Glutamatergic neuron (in vitro differentiated cells): ENCODE measurements at regions not wholly inside any gene's neighbourhood (a gene's known extent, or its start where the extent isn't known, plus 50 kb on each side); places are given as distances from the start of the nearest gene placed in this dataset.

Experiments
- DNase-seq: peaks from one replicate; pipeline ENCODE4 v3.0.0; 2022
- H3K27ac Mint-ChIP-seq: one replicate; pipeline ENCODE4 v1.8.0; 2020; ENCODE audit warnings: mild to moderate bottlenecking, mixed read lengths, inconsistent platforms; ENCODE audit not compliant: unreplicated experiment
- H3K27me3 Mint-ChIP-seq: one replicate; pipeline ENCODE4 v1.8.0; 2020; ENCODE audit warnings: mild to moderate bottlenecking, moderate library complexity, mixed read lengths, inconsistent platforms; ENCODE audit not compliant: unreplicated experiment
- H3K36me3 Mint-ChIP-seq: one replicate; pipeline ENCODE4 v1.8.0; 2020; ENCODE audit warnings: mild to moderate bottlenecking, mixed read lengths, inconsistent platforms; ENCODE audit not compliant: unreplicated experiment
- H3K4me1 Mint-ChIP-seq: one replicate; pipeline ENCODE4 v1.8.0; 2020; ENCODE audit warnings: mild to moderate bottlenecking, low read depth, mixed read lengths, inconsistent platforms; ENCODE audit not compliant: unreplicated experiment
- H3K4me3 Mint-ChIP-seq: one replicate; pipeline ENCODE4 v1.8.0; 2020; ENCODE audit warnings: mild to moderate bottlenecking, mixed read lengths, inconsistent platforms; ENCODE audit not compliant: unreplicated experiment
- H3K9me3 Mint-ChIP-seq: one replicate; pipeline ENCODE4 v1.8.0; 2020; ENCODE audit warnings: mild to moderate bottlenecking, moderate library complexity, mixed read lengths, inconsistent platforms; ENCODE audit not compliant: unreplicated experiment
- TF ChIP-seq, protein P1 (sequence below): fragments of 200-600 bp; sonication (generic); IDR thresholded peaks from one replicate; pipeline ENCODE4 v1.5.0; 2021; ENCODE audit not compliant: partially characterized antibody, unreplicated experiment

DNA sequence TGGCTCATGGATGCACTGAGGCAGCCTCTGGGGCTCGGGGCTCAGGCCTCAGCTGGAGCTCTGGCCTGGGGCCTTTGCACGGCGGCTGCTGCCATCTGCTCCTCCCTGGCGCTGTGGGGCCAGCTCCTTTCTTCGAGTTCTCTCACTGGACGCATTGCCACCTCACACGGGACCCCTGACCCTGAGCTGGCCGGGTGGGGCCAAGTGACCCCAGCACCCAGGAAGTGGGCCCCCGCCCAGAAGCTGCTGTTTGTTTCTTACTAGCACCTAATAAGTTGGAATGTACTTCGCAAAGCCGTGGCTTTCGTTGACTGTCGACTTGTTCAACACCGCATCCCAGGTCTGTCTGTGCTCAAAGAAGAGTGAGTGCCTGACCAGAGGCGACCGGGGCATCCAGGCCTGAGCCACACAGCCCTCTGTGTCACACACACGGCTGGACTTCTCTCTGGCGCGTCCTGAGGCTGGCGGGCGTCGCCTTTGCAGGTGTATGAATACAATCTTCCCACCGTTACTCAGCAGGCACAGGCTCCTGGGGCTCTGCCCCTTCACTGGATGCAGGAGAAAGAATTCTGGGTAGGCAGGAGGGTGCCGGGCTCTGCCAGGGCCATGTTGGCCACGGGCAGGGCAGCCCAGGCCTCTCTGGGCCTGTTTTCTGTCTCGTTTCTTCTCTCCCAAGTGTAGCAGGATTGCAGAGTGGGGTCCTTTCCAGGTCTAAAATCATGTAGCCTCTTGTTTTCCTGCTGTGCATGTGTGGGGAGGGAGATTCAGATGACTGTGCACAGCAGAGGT is 112.9 kb downstream of the DLL1 start:
- DNase-seq: no peak
- Mint-ChIP-seq H3K36me3 (peaks cover 15% of the 10 kb centered on the region), H3K27ac (no peak overlapping the region), H3K9me3 (peaks cover 13% of the 10 kb centered on the region), H3K27me3 (peaks cover 20% of the 10 kb centered on the region), H3K4me3 (no peak overlapping the region), H3K4me1 (peaks cover 13% of the 10 kb centered on the region)
- TF ChIP-seq, protein P1, sequence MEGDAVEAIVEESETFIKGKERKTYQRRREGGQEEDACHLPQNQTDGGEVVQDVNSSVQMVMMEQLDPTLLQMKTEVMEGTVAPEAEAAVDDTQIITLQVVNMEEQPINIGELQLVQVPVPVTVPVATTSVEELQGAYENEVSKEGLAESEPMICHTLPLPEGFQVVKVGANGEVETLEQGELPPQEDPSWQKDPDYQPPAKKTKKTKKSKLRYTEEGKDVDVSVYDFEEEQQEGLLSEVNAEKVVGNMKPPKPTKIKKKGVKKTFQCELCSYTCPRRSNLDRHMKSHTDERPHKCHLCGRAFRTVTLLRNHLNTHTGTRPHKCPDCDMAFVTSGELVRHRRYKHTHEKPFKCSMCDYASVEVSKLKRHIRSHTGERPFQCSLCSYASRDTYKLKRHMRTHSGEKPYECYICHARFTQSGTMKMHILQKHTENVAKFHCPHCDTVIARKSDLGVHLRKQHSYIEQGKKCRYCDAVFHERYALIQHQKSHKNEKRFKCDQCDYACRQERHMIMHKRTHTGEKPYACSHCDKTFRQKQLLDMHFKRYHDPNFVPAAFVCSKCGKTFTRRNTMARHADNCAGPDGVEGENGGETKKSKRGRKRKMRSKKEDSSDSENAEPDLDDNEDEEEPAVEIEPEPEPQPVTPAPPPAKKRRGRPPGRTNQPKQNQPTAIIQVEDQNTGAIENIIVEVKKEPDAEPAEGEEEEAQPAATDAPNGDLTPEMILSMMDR: no peak

DNA sequence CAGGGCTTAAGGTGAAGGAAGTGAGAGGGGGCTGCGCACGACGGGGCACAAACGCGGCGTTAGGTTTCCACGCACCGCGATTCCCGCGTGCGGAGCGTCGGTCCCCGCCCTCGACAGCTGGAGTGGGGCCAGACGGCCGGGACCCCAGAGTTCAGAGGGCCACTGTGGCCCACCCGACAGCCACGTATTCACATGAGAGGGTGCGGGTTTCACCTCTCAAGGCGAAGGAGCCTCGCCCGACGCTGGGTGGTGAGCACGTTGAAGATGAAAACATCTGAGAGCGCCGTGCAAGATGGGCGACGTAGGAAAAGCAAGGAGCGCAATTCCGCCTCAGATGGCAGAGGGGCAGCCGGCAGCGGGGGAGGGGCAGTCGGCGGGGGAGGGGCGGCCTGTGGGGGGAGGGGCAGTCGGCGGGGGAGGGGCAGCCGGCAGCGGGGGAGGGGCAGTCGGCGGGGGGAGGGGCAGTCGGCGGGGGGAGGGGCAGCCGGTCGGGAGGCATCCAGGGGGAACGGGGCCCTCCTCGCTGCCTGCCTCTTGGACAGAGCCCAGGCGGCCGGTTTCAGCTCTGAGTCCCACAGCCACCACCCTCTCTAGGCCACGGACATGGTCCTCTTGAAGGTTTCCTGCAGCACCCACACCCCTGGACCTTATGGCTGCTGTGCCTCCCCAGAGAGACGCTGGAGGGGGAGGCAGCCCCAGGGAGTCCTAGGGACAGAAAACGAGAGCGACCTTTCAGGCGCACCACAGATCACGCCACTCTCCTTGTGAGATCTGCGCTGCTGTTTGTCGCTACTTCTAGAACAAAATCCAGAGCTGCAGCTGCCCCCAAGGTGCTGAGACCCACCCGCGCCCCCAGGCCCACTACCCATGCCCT is 113.7 kb downstream of the DLL1 start:
- H3K4me3 Mint-ChIP-seq: no peak overlapping the region
- H3K4me1 Mint-ChIP-seq: peaks cover 14% of the 10 kb centered on the region
- H3K9me3 Mint-ChIP-seq: peaks cover 15% of the 10 kb centered on the region
- peak; percentile 56 for DNase-seq
- H3K27me3 Mint-ChIP-seq: peaks cover 21% of the 10 kb centered on the region
- no peak overlapping the region for H3K27ac Mint-ChIP-seq
- peaks cover 9% of the 10 kb centered on the region for H3K36me3 Mint-ChIP-seq
- TF ChIP-seq, protein P1: no peak

DNA sequence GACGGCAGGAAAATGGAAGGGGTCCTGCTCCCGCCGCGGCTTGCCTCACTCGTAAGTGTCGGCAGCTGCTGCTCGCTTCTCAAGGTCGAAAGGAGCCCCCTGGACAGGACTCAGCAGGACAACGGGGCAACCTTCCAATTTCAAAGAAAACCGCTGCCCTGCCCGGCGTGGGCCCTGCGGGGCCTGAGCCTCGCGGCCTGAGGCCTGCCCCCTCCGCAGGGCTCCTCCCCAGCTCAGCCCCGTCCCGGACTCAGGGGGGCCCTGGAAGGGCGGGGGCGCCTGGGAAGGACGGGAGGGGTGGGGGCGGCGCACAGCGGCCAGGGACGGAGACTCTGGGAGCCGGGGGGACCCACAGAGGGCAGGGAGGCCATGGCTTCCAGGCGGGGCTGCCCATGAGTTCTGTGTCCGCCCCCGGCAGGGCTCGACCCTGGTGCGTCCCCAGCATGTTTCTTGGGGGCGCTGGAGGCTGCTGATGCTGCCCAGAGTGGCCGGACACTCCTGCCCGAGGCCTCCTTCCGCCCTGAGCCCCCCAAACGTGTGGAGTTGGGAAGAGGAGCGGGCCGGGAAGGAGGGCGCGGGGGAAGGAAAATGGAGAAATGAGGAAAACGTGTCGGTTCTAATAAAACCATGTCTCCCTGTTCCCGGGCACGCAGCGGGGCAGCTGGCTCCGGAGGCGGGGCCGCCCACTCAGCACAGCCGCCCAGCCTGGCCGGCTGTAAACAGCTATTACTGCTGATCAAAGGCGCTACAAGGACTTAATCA is 114.6 kb downstream of the DLL1 start:
- peaks cover 15% of the 10 kb centered on the region for H3K9me3 Mint-ChIP-seq
- H3K27me3 Mint-ChIP-seq: peaks cover 24% of the 10 kb centered on the region
- DNase-seq: no peak
- H3K4me3 Mint-ChIP-seq: no peak overlapping the region
- H3K4me1 Mint-ChIP-seq: peaks cover 14% of the 10 kb centered on the region
- no peak overlapping the region for H3K27ac Mint-ChIP-seq
- TF ChIP-seq, protein P1: no peak
- H3K36me3 Mint-ChIP-seq: peaks cover 5% of the 10 kb centered on the region

DNA sequence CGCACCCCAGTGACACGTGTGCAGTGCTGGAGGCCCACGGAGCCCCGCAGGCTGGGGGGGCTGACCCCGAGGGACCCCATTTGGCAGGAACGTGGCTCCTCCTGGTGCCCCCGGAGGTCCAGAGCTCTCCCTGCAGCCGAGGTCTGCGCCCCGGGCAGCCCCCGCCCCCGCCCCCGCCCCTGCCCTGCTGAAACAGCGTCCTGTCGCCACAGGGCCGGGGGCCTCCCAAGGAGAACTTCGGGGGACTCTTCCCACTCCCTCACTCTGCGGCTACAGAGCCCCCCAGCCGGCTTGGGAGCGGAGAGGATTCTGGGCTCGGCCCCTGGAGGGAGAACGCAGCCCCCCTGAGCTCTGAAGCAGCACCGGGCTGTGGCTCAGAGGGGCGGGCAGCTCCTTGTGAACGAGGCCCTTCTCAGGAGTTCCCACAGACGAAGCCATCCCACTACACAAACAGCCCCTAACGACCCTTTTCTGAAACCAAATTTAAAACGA is 115.2 kb downstream of the DLL1 start:
- TF ChIP-seq, protein P1: no peak
- H3K4me3 Mint-ChIP-seq: no peak overlapping the region
- H3K4me1 Mint-ChIP-seq: peaks cover 14% of the 10 kb centered on the region
- H3K9me3 Mint-ChIP-seq: peaks cover 18% of the 10 kb centered on the region
- H3K27ac Mint-ChIP-seq: no peak overlapping the region
- peaks cover 30% of the 10 kb centered on the region for H3K27me3 Mint-ChIP-seq
- no peak for DNase-seq
- H3K36me3 Mint-ChIP-seq: peaks cover 5% of the 10 kb centered on the region
